RWPE2 (cell line): ENCODE measurements at regions not wholly inside any gene's neighbourhood (a gene's known extent, or its start where the extent isn't known, plus 50 kb on each side); places are given as distances from the start of the nearest gene placed in this dataset.

Experiments
- ATAC-seq: fragments of 200-7000 bp; cut with Tn5 transposase; 3 replicates; pipeline ENCODE4 v1.9.1; 2021; ENCODE audit warnings: low read depth
- DNase-seq: peaks from one replicate; pipeline ENCODE4 v3.0.0-alpha.2; 2020; ENCODE audit warnings: low spot score
- H3K27ac ChIP-seq: fragments of 450-650 bp; 2 replicates; pipeline ENCODE4 v1.5.1; 2017; ENCODE audit warnings: mild to moderate bottlenecking; ENCODE audit not compliant: poor library complexity, severe bottlenecking
- H3K27me3 ChIP-seq: fragments of 250-450 bp; sonication (Bioruptor Pico); 2 replicates; pipeline ENCODE4 v1.5.1; 2021; ENCODE audit warnings: mild to moderate bottlenecking, moderate library complexity; ENCODE audit not compliant: insufficient read depth, poor library complexity, severe bottlenecking
- H3K36me3 ChIP-seq: fragments of 250-450 bp; sonication (Bioruptor Pico); 2 replicates; pipeline ENCODE4 v1.5.1; 2020; ENCODE audit warnings: low read depth, mild to moderate bottlenecking, moderate library complexity
- H3K4me1 ChIP-seq: fragments of 250-450 bp; sonication (Bioruptor Pico); 2 replicates; pipeline ENCODE4 v1.5.1; 2021; ENCODE audit warnings: mild to moderate bottlenecking, moderate library complexity; ENCODE audit not compliant: insufficient read depth, poor library complexity, severe bottlenecking
- H3K4me3 ChIP-seq: fragments of 250-450 bp; sonication (Bioruptor Pico); 2 replicates; pipeline ENCODE4 v1.5.1; 2021; ENCODE audit warnings: mild to moderate bottlenecking, moderate library complexity; ENCODE audit not compliant: severe bottlenecking
- H3K9me3 ChIP-seq: fragments of 250-450 bp; sonication (Bioruptor Pico); 2 replicates; pipeline ENCODE4 v1.5.1; 2021; ENCODE audit warnings: mild to moderate bottlenecking, moderate library complexity; ENCODE audit not compliant: severe bottlenecking
- TF ChIP-seq, protein P1 (sequence below): fragments of 450-650 bp; IDR thresholded peaks from one replicate; pipeline ENCODE4 v1.5.1; 2017; ENCODE audit warnings: mild to moderate bottlenecking, moderate library complexity; ENCODE audit not compliant: poor library complexity, severe bottlenecking

DNA sequence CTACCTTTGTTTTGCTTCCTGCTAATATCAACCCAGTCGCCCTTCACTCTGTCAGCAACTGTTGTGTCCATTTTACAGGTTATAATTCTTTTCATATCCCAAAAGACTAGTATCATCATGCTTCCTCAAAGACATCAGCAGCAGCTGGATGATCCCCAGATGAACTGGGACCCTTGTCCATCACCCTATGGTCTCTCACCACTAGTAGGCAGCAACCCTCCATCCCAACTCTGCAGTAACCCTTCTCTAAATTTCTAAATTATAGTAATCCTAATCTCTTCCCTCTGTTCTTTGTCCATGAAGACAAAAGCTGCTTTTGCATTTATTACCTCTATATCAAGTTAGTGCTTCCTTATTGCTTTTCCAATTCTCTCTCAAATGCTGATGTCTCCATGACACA, 1025.8 kb downstream of the FAM181B start:
- no peak for ATAC-seq
- no peaks in the 10 kb centered on the region for H3K9me3 ChIP-seq
- TF ChIP-seq, protein P1, sequence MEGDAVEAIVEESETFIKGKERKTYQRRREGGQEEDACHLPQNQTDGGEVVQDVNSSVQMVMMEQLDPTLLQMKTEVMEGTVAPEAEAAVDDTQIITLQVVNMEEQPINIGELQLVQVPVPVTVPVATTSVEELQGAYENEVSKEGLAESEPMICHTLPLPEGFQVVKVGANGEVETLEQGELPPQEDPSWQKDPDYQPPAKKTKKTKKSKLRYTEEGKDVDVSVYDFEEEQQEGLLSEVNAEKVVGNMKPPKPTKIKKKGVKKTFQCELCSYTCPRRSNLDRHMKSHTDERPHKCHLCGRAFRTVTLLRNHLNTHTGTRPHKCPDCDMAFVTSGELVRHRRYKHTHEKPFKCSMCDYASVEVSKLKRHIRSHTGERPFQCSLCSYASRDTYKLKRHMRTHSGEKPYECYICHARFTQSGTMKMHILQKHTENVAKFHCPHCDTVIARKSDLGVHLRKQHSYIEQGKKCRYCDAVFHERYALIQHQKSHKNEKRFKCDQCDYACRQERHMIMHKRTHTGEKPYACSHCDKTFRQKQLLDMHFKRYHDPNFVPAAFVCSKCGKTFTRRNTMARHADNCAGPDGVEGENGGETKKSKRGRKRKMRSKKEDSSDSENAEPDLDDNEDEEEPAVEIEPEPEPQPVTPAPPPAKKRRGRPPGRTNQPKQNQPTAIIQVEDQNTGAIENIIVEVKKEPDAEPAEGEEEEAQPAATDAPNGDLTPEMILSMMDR, result no peak

DNA sequence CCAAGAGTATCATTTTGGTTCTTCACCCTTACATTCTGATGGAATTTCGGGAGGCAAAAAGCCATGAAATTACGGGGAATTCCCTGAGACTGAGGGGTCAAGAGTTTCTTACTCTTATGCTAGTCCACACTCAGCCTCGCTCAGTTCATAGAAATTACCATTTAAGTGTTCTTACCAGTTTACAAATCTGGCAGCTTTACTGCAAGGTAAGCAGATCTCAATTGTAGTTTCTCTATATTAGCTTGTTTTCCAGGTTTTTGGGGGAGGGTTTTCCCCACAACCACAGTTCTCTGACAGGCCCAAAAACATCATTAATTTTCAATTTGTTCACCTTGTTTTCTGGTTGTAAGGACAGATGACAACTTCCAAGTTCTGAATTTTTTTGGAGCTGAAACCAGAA, 1028.4 kb downstream of the FAM181B start:
- H3K27me3 ChIP-seq, result no peaks in the 10 kb centered on the region
- no peak for ATAC-seq
- no peaks in the 10 kb centered on the region for H3K4me1 ChIP-seq

More for the DNA sequence above, 1025.8 kb downstream of the FAM181B start:
- no peaks in the 10 kb centered on the region for H3K27me3 ChIP-seq
- no peaks in the 10 kb centered on the region for H3K4me1 ChIP-seq
- DNase-seq, result no peak
- H3K4me3 ChIP-seq, result no peak overlapping the region
- no peaks in the 10 kb centered on the region for H3K36me3 ChIP-seq
- H3K27ac ChIP-seq, result no peak overlapping the region

DNA sequence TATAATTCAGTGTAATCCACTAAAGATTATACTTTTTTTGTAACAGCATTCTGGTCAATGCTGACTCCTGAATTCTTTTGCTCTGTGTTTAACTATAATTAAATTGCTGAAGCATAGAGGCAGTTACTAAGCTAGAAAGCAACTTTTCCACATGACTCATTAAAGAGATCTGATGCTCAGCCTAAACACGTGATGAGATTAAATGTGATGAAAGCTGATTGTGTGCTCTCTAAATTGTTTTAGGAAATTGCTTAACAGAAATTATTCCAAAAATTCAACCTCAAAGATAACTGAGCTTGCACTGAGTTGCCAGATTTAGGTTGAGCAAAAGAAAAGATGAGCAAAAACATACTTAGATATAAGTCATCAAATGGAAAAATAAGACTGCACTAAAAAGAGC, 1033.6 kb downstream of the FAM181B start:
- no peak overlapping the region for H3K27ac ChIP-seq
- H3K9me3 ChIP-seq, result no peaks in the 10 kb centered on the region
- TF ChIP-seq, protein P1, result no peak

More for the DNA sequence above, 1028.4 kb downstream of the FAM181B start:
- Histone ChIP-seq H3K4me3 (no peak overlapping the region), H3K27ac (no peak overlapping the region), H3K36me3 (no peaks in the 10 kb centered on the region), H3K9me3 (no peaks in the 10 kb centered on the region)
- TF ChIP-seq, protein P1, result no peak
- DNase-seq, result no peak

DNA sequence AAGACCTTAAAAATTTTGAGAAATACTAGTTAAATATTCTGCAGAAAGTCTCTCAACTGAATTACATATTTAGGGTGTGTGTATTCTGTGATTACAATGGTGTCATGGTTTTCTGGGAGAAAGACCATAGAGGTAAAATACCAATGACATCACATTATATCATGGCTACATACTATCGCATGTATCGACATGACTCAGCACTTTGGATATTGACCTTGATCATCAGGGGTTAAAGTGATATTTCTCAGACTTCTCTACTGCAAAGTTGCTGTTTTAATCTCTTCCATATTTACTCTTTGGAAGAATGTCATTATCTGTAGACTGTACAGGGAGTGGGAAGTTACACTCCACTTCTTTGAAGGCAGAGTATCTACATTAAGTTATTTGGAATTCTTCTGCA, 1046.6 kb downstream of the FAM181B start:
- Histone ChIP-seq H3K4me1 (no peaks in the 10 kb centered on the region), H3K36me3 (no peaks in the 10 kb centered on the region), H3K27me3 (no peaks in the 10 kb centered on the region), H3K27ac (no peak overlapping the region), H3K9me3 (no peaks in the 10 kb centered on the region), H3K4me3 (no peak overlapping the region)
- ATAC-seq (no peak), DNase-seq (no peak)
- TF ChIP-seq, protein P1, result no peak

More for the DNA sequence above, 1033.6 kb downstream of the FAM181B start:
- Histone ChIP-seq H3K27me3 (no peaks in the 10 kb centered on the region), H3K36me3 (no peaks in the 10 kb centered on the region), H3K4me3 (no peak overlapping the region), H3K4me1 (no peaks in the 10 kb centered on the region)
- DNase-seq (no peak), ATAC-seq (no peak)

DNA sequence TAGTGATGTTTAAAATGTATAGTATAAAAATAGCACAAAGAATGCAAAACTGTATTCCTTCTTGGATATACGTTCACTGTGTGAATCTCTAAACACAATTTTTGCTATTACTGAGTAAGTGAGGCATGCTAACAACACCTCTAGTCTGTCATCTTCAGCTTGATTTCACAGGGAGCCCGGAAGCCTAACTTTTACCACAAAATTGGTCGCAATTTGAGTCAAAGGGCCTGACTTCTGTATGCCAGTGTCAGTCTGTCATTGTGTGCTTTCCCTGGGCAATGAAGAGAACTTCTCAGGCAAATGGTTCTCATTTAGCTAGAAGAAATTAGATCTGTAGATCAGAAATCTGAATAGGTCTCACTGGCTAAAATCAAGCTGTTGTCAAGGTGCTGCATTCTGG, 1059.5 kb downstream of the FAM181B start:
- Histone ChIP-seq H3K4me1 (no peaks in the 10 kb centered on the region), H3K9me3 (no peaks in the 10 kb centered on the region), H3K27me3 (peaks cover 3% of the 10 kb centered on the region), H3K27ac (no peak overlapping the region), H3K36me3 (no peaks in the 10 kb centered on the region), H3K4me3 (no peak overlapping the region)
- DNase-seq (no peak), ATAC-seq (no peak)
- TF ChIP-seq, protein P1, result no peak
